Mammary epithelial cell (primary cell): ENCODE measurements at regions not wholly inside any gene's neighbourhood (a gene's known extent, or its start where the extent isn't known, plus 50 kb on each side); places are given as distances from the start of the nearest gene placed in this dataset.

Experiments used
- CTCF ChIP-seq, 2 donors: IDR thresholded peaks in 1 of 2; conservative IDR thresholded peaks in 1 of 2; 2 replicates each; pipeline ENCODE4 v1.5.1; 2011 to 2012; ENCODE audit warnings: inconsistent platforms in 2 of 2, low read length in 2 of 2, mild to moderate bottlenecking in 2 of 2, control low read depth in 1 of 2, low read depth in 1 of 2; ENCODE audit not compliant: insufficient read depth in 1 of 2; ENCODE audit errors: extremely low read depth in 1 of 2
- EZH2 ChIP-seq: IDR thresholded peaks from 2 replicates; pipeline ENCODE4 v1.6.1; 2012; ENCODE audit warnings: low read length, inconsistent platforms, borderline replicate concordance

DNA sequence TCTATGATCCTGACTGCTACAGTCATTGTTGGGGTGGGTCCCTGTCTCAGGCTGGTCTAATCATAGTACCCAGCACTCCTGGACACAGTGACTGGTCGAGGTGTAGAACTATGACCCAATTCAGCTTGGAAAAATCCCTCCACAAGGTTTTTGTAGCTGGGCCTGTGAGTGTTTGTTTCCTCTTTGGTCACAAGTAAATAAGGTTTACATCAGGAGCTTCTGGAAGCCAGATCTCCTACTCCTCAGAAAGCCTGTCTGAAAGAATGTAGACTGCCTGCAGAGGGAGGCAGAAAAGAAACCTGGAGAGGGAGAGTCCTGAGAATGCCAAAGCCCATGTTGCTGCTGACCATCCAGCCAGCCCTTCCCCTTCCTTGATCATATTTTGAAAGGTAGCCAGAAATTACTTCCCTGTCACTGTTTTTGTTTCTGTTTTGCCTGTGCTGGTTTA, 123.2 kb downstream of the RAP2B start:
- TF ChIP-seq CTCF (conservative IDR thresholded peaks at IDR 0.05 in 1 of 2, IDR thresholded peaks at IDR 0.05 in 1 of 2; ENCODE audit: extremely low read depth in 1 of 2, insufficient read depth in 1 of 2, low read depth in 1 of 2, low read length in 2 of 2) (peak in 1 of 2 donors; percentile 15), EZH2 (no peak)
